Activated T-cell treated with anti-CD3 and anti-CD28 coated beads for 24 hours (primary cell): ENCODE measurements at regions not wholly inside any gene's neighbourhood (a gene's known extent, or its start where the extent isn't known, plus 50 kb on each side); places are given as distances from the start of the nearest gene placed in this dataset.

Experiments
- DNase-seq: peaks from one replicate; pipeline ENCODE4 v3.0.0-alpha.2; 2020; ENCODE audit warnings: low read depth

- no peak for DNase-seq
Measured at GRCh38 chr1:29384496-29385015, 148.2 kb downstream of the PTPRU start.

GRCh38 chr1:29383746-29384371 is 147.5 kb downstream of the PTPRU start:
- no peak for DNase-seq

- DNase-seq, result no peak
Measured at GRCh38 chr1:29382851-29383745, 146.8 kb downstream of the PTPRU start.

GRCh38 chr1:29381426-29381825 is 145.1 kb downstream of the PTPRU start:
- no peak for DNase-seq

GRCh38 chr1:29380532-29380931 is 144.2 kb downstream of the PTPRU start:
- no peak for DNase-seq

GRCh38 chr1:29379443-29380073 is 143.2 kb downstream of the PTPRU start:
- no peak for DNase-seq
